ENCODE measurements at regions not wholly inside any gene's neighbourhood (a gene's known extent, or its start where the extent isn't known, plus 50 kb on each side); places are given as distances from the start of the nearest gene placed in this dataset.

DNA sequence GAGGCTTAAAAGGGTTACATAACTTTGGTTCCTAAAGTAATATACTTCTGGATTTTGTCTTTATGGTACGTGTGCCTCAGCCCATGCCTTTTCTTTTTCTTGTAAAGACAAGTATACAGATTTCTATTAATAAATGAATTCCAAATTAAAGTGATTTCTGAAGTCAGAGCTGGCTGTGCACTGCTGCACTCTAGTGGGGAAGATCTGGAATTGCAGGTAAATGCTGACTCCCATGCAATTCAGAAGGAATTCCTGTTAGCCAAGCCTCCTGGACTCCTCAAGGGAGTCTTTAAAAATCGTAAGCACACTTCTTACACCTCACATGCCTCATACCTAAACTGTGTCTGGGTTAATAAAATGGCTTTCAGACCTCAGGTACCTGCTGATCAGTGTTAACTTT is 118.4 kb upstream of the SLC7A1 start:
- 63 to 68% methylated on average over 2 of the region's 2 CpGs for WGBS, 2 donors

GRCh38 chr13:29711776-29712175 is 116.3 kb upstream of the SLC7A1 start:
- Histone ChIP-seq H3K27me3 (no peaks in the 10 kb centered on the region), H3K4me1 (no peaks in the 10 kb centered on the region), H3K36me3 (no peaks in the 10 kb centered on the region), H3K9me3 (peaks cover 3 to 7% (median 5%) of the 10 kb centered on the region in 4 donors), H3K27ac (no peak overlapping the region), H3K4me3 (no peak overlapping the region)
- TF ChIP-seq EP300 (IDR thresholded peaks at IDR 0.05) (no peak), POLR2AphosphoS5 (IDR thresholded peaks at IDR 0.05) (no peak), POLR2A (IDR thresholded peaks at IDR 0.05) (no peak)
- TF ChIP-seq, protein P1, sequence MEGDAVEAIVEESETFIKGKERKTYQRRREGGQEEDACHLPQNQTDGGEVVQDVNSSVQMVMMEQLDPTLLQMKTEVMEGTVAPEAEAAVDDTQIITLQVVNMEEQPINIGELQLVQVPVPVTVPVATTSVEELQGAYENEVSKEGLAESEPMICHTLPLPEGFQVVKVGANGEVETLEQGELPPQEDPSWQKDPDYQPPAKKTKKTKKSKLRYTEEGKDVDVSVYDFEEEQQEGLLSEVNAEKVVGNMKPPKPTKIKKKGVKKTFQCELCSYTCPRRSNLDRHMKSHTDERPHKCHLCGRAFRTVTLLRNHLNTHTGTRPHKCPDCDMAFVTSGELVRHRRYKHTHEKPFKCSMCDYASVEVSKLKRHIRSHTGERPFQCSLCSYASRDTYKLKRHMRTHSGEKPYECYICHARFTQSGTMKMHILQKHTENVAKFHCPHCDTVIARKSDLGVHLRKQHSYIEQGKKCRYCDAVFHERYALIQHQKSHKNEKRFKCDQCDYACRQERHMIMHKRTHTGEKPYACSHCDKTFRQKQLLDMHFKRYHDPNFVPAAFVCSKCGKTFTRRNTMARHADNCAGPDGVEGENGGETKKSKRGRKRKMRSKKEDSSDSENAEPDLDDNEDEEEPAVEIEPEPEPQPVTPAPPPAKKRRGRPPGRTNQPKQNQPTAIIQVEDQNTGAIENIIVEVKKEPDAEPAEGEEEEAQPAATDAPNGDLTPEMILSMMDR (IDR thresholded peaks at IDR 0.05) = no peak
- no peak for DNase-seq
- no peak for ATAC-seq (ENCODE audit: low FRiP score in 2 of 2)
- WGBS, 2 donors = 49 to 77% methylated on average over 4 of the region's 4 CpGs

More for the DNA sequence above, 118.4 kb upstream of the SLC7A1 start:
- peaks cover 3 to 7% (median 5%) of the 10 kb centered on the region in 4 donors for H3K9me3 ChIP-seq
- H3K27ac ChIP-seq = no peak overlapping the region
- H3K4me3 ChIP-seq = no peak overlapping the region
- no peaks in the 10 kb centered on the region for H3K27me3 ChIP-seq
- DNase-seq = no peak
- TF ChIP-seq POLR2A (IDR thresholded peaks at IDR 0.05) (no peak), EP300 (IDR thresholded peaks at IDR 0.05) (no peak), POLR2AphosphoS5 (IDR thresholded peaks at IDR 0.05) (no peak)
- TF ChIP-seq, protein P1 (IDR thresholded peaks at IDR 0.05) = peak in 3 of 6 experiments; percentile 16 to 25 (median 19)
- H3K4me1 ChIP-seq = no peaks in the 10 kb centered on the region
- ATAC-seq (ENCODE audit: low FRiP score in 2 of 2) = no peak
- no peaks in the 10 kb centered on the region for H3K36me3 ChIP-seq

- ATAC-seq (ENCODE audit: low FRiP score in 2 of 2) (no peak), DNase-seq (no peak)
- Histone ChIP-seq H3K36me3 (no peaks in the 10 kb centered on the region), H3K4me3 (no peak overlapping the region), H3K27ac (no peak overlapping the region), H3K27me3 (no peaks in the 10 kb centered on the region), H3K4me1 (no peaks in the 10 kb centered on the region), H3K9me3 (peaks cover 3 to 7% (median 5%) of the 10 kb centered on the region in 4 donors)
- WGBS, 2 donors = 94 to 97% methylated on average over 1 of the region's 1 CpG
- TF ChIP-seq POLR2AphosphoS5 (IDR thresholded peaks at IDR 0.05) = no peak
- TF ChIP-seq EP300 (IDR thresholded peaks at IDR 0.05) = no peak
- TF ChIP-seq, protein P1 (IDR thresholded peaks at IDR 0.05) = no peak
- TF ChIP-seq POLR2A (IDR thresholded peaks at IDR 0.05) = no peak
Measured at GRCh38 chr13:29710511-29710910, 115.0 kb upstream of the SLC7A1 start.

GRCh38 chr13:29709407-29710069 is 114.0 kb upstream of the SLC7A1 start:
- Histone ChIP-seq H3K4me3 (no peak overlapping the region), H3K9me3 (peaks cover 3 to 7% (median 5%) of the 10 kb centered on the region in 4 donors), H3K27me3 (no peaks in the 10 kb centered on the region), H3K27ac (no peak overlapping the region), H3K4me1 (no peaks in the 10 kb centered on the region), H3K36me3 (no peaks in the 10 kb centered on the region)
- TF ChIP-seq POLR2AphosphoS5 (IDR thresholded peaks at IDR 0.05) (no peak), POLR2A (IDR thresholded peaks at IDR 0.05) (no peak), EP300 (IDR thresholded peaks at IDR 0.05) (no peak)
- TF ChIP-seq, protein P1 (IDR thresholded peaks at IDR 0.05) = no peak
- DNase-seq = no peak
- WGBS, 2 donors = 67 to 69% methylated on average over 14 of the region's 14 CpGs
- ATAC-seq (ENCODE audit: low FRiP score in 2 of 2) = no peak

All from upper lobe of left lung (tissue), 6 donors.